GM12878 (cell line): ENCODE measurements at regions not wholly inside any gene's neighbourhood (a gene's known extent, or its start where the extent isn't known, plus 50 kb on each side); places are given as distances from the start of the nearest gene placed in this dataset.

Experiments used
- CBFB ChIP-seq: IDR thresholded peaks from 2 replicates; pipeline ENCODE4 v1.6.1; 2016; ENCODE audit warnings: antibody characterized with exemption, low read depth
- CREB1 ChIP-seq: IDR thresholded peaks from 2 replicates; pipeline ENCODE4 v1.6.1; 2012; ENCODE audit warnings: low read depth, mild to moderate bottlenecking, inconsistent platforms
- CTCF ChIP-seq, 3 experiments: IDR thresholded peaks in 2 of 3; conservative IDR thresholded peaks in 1 of 3; 2 replicates each; pipeline ENCODE4 v1.5.1; 2011; ENCODE audit warnings: low read depth in 3 of 3, low read length in 3 of 3, mild to moderate bottlenecking in 3 of 3, control low read depth in 2 of 3, moderate library complexity in 2 of 3, inconsistent platforms in 1 of 3, mixed read lengths in 1 of 3; ENCODE audit not compliant: control insufficient read depth in 2 of 3, insufficient read depth in 1 of 3; ENCODE audit errors: extremely low read depth in 1 of 3
- E2F8 ChIP-seq: fragments of 450-650 bp; IDR thresholded peaks from 2 replicates; pipeline ENCODE4 v1.6.1; 2018; ENCODE audit warnings: mild to moderate bottlenecking, low read depth, moderate library complexity; ENCODE audit not compliant: partially characterized antibody
- EZH2 ChIP-seq: IDR thresholded peaks from 2 replicates; pipeline ENCODE4 v1.6.1; 2012; ENCODE audit warnings: low read depth, mild to moderate bottlenecking, control low read depth, inconsistent platforms, low read length, borderline replicate concordance; ENCODE audit not compliant: control insufficient read depth
- PRDM15 ChIP-seq: fragments of 450-650 bp; formaldehyde crosslinking; IDR thresholded peaks from 2 replicates; pipeline ENCODE4 v1.4.0; 2020; ENCODE audit warnings: mild to moderate bottlenecking, moderate library complexity
- TF ChIP-seq, protein P1 (sequence below): fragments of 450-650 bp; conservative IDR thresholded peaks from 2 replicates; pipeline ENCODE4 v1.6.1; 2017; ENCODE audit warnings: mild to moderate bottlenecking, moderate library complexity

- TF ChIP-seq, protein P1, sequence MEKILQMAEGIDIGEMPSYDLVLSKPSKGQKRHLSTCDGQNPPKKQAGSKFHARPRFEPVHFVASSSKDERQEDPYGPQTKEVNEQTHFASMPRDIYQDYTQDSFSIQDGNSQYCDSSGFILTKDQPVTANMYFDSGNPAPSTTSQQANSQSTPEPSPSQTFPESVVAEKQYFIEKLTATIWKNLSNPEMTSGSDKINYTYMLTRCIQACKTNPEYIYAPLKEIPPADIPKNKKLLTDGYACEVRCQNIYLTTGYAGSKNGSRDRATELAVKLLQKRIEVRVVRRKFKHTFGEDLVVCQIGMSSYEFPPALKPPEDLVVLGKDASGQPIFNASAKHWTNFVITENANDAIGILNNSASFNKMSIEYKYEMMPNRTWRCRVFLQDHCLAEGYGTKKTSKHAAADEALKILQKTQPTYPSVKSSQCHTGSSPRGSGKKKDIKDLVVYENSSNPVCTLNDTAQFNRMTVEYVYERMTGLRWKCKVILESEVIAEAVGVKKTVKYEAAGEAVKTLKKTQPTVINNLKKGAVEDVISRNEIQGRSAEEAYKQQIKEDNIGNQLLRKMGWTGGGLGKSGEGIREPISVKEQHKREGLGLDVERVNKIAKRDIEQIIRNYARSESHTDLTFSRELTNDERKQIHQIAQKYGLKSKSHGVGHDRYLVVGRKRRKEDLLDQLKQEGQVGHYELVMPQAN: no peak
- TF ChIP-seq CTCF (IDR thresholded peaks at IDR 0.05 in 2 of 3, conservative IDR thresholded peaks at IDR 0.05 in 1 of 3; ENCODE audit: control insufficient read depth in 2 of 3, extremely low read depth in 1 of 3, insufficient read depth in 1 of 3, low read depth in 3 of 3, low read length in 3 of 3): no peak
- no peak for TF ChIP-seq CBFB
- TF ChIP-seq E2F8: no peak
- no peak for TF ChIP-seq EZH2
- no peak for TF ChIP-seq CREB1
- no peak for TF ChIP-seq PRDM15
Measured at GRCh38 chr3:127518456-127519081, 72.0 kb downstream of the TPRA1 start.
